CD4-positive, alpha-beta T cell treated with Interleukin-17A for 4 hours (primary cell): ENCODE measurements at regions not wholly inside any gene's neighbourhood (a gene's known extent, or its start where the extent isn't known, plus 50 kb on each side); places are given as distances from the start of the nearest gene placed in this dataset.
"Not testable (repeated sequence)": the region's sequence is repeated elsewhere in the genome, so short reads cannot be mapped to it uniquely, and the experiment has no call there.

Experiments
- DNase-seq: peaks from one replicate; pipeline ENCODE4 v3.0.0-alpha.2; 2020; ENCODE audit warnings: mixed read lengths

GRCh38 chr7:4527988-4528636 lies 154.0 kb upstream of the FOXK1 start:
- no peak for DNase-seq

GRCh38 chr7:4531236-4531635 lies 150.9 kb upstream of the FOXK1 start:
- no peak for DNase-seq

- not testable (repeated sequence) for DNase-seq
Observed at GRCh38 chr7:4533339-4533738, 148.8 kb upstream of the FOXK1 start.

GRCh38 chr7:4549681-4550080 lies 132.4 kb upstream of the FOXK1 start:
- DNase-seq, result no peak

- DNase-seq, result no peak
Observed at GRCh38 chr7:4550117-4550516, 132.0 kb upstream of the FOXK1 start.

- DNase-seq, result no peak
Observed at GRCh38 chr7:4552985-4553384, 129.1 kb upstream of the FOXK1 start.

GRCh38 chr7:4556868-4557793 lies 125.0 kb upstream of the FOXK1 start:
- DNase-seq, result no peak

GRCh38 chr7:4561795-4562194 lies 120.3 kb upstream of the FOXK1 start:
- DNase-seq, result no peak

GRCh38 chr7:4566714-4567113 lies 115.4 kb upstream of the FOXK1 start:
- no peak for DNase-seq

GRCh38 chr7:4574851-4575250 lies 107.2 kb upstream of the FOXK1 start:
- DNase-seq, result no peak

GRCh38 chr7:4575254-4575653 lies 106.8 kb upstream of the FOXK1 start:
- DNase-seq, result no peak

- no peak for DNase-seq
Observed at GRCh38 chr7:4602905-4603842, 78.9 kb upstream of the FOXK1 start.

GRCh38 chr7:4603843-4604231 lies 78.3 kb upstream of the FOXK1 start:
- DNase-seq, result no peak

GRCh38 chr7:4604456-4604940 lies 77.6 kb upstream of the FOXK1 start:
- DNase-seq, result no peak

GRCh38 chr7:4606797-4607196 lies 75.3 kb upstream of the FOXK1 start:
- DNase-seq, result no peak

- DNase-seq, result no peak
Observed at GRCh38 chr7:4607311-4607729, 74.8 kb upstream of the FOXK1 start.

- DNase-seq, result not testable (repeated sequence)
Observed at GRCh38 chr7:4609576-4609975, 72.5 kb upstream of the FOXK1 start.

- DNase-seq, result peak; percentile 68
Observed at GRCh38 chr7:4610768-4611467, 71.2 kb upstream of the FOXK1 start.

GRCh38 chr7:4612237-4612636 lies 69.9 kb upstream of the FOXK1 start:
- DNase-seq, result no peak

GRCh38 chr7:4612939-4613841 lies 68.9 kb upstream of the FOXK1 start:
- peak; percentile 18 for DNase-seq
